Rectal smooth muscle tissue (tissue), 1 donor: ENCODE measurements at regions not wholly inside any gene's neighbourhood (a gene's known extent, or its start where the extent isn't known, plus 50 kb on each side); places are given as distances from the start of the nearest gene placed in this dataset.
A peak's percentile ranks its signal among the peaks of the same experiment; 100 is the strongest.

ENCODE experiments used
- H3K27ac ChIP-seq: one replicate; pipeline ENCODE4 v1.7.0; 2013; ENCODE audit warnings: low read depth, low read length, inconsistent platforms
- H3K27me3 ChIP-seq: one replicate; pipeline ENCODE4 v1.7.0; 2013; ENCODE audit warnings: low read length; ENCODE audit not compliant: control insufficient read depth, insufficient read depth
- H3K36me3 ChIP-seq: one replicate; pipeline ENCODE4 v1.7.0; 2013; ENCODE audit warnings: low read length; ENCODE audit not compliant: control insufficient read depth, insufficient read depth
- H3K4me1 ChIP-seq: one replicate; pipeline ENCODE4 v1.7.0; 2013; ENCODE audit warnings: low read length; ENCODE audit not compliant: control insufficient read depth, insufficient read depth
- H3K4me3 ChIP-seq: one replicate; pipeline ENCODE4 v1.7.0; 2013; ENCODE audit warnings: low read length
- H3K9ac ChIP-seq: one replicate; pipeline ENCODE4 v1.7.0; 2013; ENCODE audit warnings: low read length

- Histone ChIP-seq H3K27ac (no peak overlapping the region), H3K36me3 (no peaks in the 10 kb centered on the region), H3K4me1 (peaks cover 3% of the 10 kb centered on the region), H3K4me3 (no peak overlapping the region), H3K27me3 (no peaks in the 10 kb centered on the region), H3K9ac (no peak overlapping the region)
Measured at GRCh38 chr10:110394296-110394695, 89.6 kb upstream of the SMNDC1 start.

- peaks cover 3% of the 10 kb centered on the region for H3K4me1 ChIP-seq
- no peaks in the 10 kb centered on the region for H3K27me3 ChIP-seq
- H3K27ac ChIP-seq: no peak overlapping the region
- no peak overlapping the region for H3K9ac ChIP-seq
- no peaks in the 10 kb centered on the region for H3K36me3 ChIP-seq
- no peak overlapping the region for H3K4me3 ChIP-seq
Measured at GRCh38 chr10:110394898-110395297, 90.2 kb upstream of the SMNDC1 start.

GRCh38 chr10:110395350-110396283 lies 90.9 kb upstream of the SMNDC1 start:
- Histone ChIP-seq H3K27ac (no peak overlapping the region), H3K4me1 (peaks cover 3% of the 10 kb centered on the region)

GRCh38 chr10:110396284-110396651 lies 91.5 kb upstream of the SMNDC1 start:
- H3K27ac ChIP-seq: no peak overlapping the region
- peaks cover 3% of the 10 kb centered on the region for H3K4me1 ChIP-seq
- no peaks in the 10 kb centered on the region for H3K36me3 ChIP-seq
- H3K27me3 ChIP-seq: no peaks in the 10 kb centered on the region
- H3K9ac ChIP-seq: no peak overlapping the region
- H3K4me3 ChIP-seq: no peak overlapping the region

More at GRCh38 chr10:110395350-110396283, 90.9 kb upstream of the SMNDC1 start:
- Histone ChIP-seq H3K36me3 (no peaks in the 10 kb centered on the region), H3K4me3 (peak overlapping the region; percentile 31), H3K27me3 (no peaks in the 10 kb centered on the region), H3K9ac (no peak overlapping the region)

GRCh38 chr10:110397856-110398255 lies 93.1 kb upstream of the SMNDC1 start:
- no peak overlapping the region for H3K27ac ChIP-seq
- H3K27me3 ChIP-seq: no peaks in the 10 kb centered on the region
- H3K4me3 ChIP-seq: no peak overlapping the region
- H3K36me3 ChIP-seq: no peaks in the 10 kb centered on the region
- H3K9ac ChIP-seq: no peak overlapping the region
- H3K4me1 ChIP-seq: no peaks in the 10 kb centered on the region

GRCh38 chr10:110398419-110399105 lies 93.8 kb upstream of the SMNDC1 start:
- no peaks in the 10 kb centered on the region for H3K27me3 ChIP-seq
- H3K4me3 ChIP-seq: no peak overlapping the region
- no peaks in the 10 kb centered on the region for H3K4me1 ChIP-seq
- H3K36me3 ChIP-seq: no peaks in the 10 kb centered on the region
- no peak overlapping the region for H3K27ac ChIP-seq
- no peak overlapping the region for H3K9ac ChIP-seq

- Histone ChIP-seq H3K9ac (no peak overlapping the region), H3K27ac (no peak overlapping the region), H3K36me3 (no peaks in the 10 kb centered on the region)
Measured at GRCh38 chr10:110399106-110399964, 94.6 kb upstream of the SMNDC1 start.

GRCh38 chr10:110399965-110400933 lies 95.5 kb upstream of the SMNDC1 start:
- H3K4me3 ChIP-seq: no peak overlapping the region
- no peak overlapping the region for H3K9ac ChIP-seq
- no peaks in the 10 kb centered on the region for H3K27me3 ChIP-seq
- H3K27ac ChIP-seq: no peak overlapping the region
- no peaks in the 10 kb centered on the region for H3K36me3 ChIP-seq
- H3K4me1 ChIP-seq: no peaks in the 10 kb centered on the region

More at GRCh38 chr10:110399106-110399964, 94.6 kb upstream of the SMNDC1 start:
- H3K4me1 ChIP-seq: no peaks in the 10 kb centered on the region
- H3K27me3 ChIP-seq: no peaks in the 10 kb centered on the region
- no peak overlapping the region for H3K4me3 ChIP-seq

GRCh38 chr10:110401401-110402076 lies 96.2 kb upstream of the DUSP5 start:
- Histone ChIP-seq H3K4me3 (no peak overlapping the region), H3K4me1 (no peaks in the 10 kb centered on the region), H3K27ac (no peak overlapping the region), H3K36me3 (no peaks in the 10 kb centered on the region), H3K9ac (no peak overlapping the region), H3K27me3 (no peaks in the 10 kb centered on the region)

GRCh38 chr10:110402077-110402416 lies 95.7 kb upstream of the DUSP5 start:
- Histone ChIP-seq H3K36me3 (no peaks in the 10 kb centered on the region), H3K4me1 (no peaks in the 10 kb centered on the region), H3K27me3 (no peaks in the 10 kb centered on the region), H3K4me3 (no peak overlapping the region), H3K27ac (no peak overlapping the region), H3K9ac (no peak overlapping the region)

GRCh38 chr10:110403593-110403992 lies 94.1 kb upstream of the DUSP5 start:
- Histone ChIP-seq H3K27me3 (no peaks in the 10 kb centered on the region), H3K4me1 (peaks cover 4% of the 10 kb centered on the region), H3K9ac (no peak overlapping the region), H3K4me3 (no peak overlapping the region), H3K27ac (no peak overlapping the region), H3K36me3 (no peaks in the 10 kb centered on the region)
